Stimulated activated CD4-positive, alpha-beta T cell treated with anti-CD3 and anti-CD28 coated beads, Interleukin-1b, Interleukin-23, amount 100 ng/mL, for 48 hours (primary cell): ENCODE measurements at regions not wholly inside any gene's neighbourhood (a gene's known extent, or its start where the extent isn't known, plus 50 kb on each side); places are given as distances from the start of the nearest gene placed in this dataset.

Experiments
- DNase-seq: peaks from one replicate; pipeline ENCODE4 v3.0.0-alpha.2; 2020

DNA sequence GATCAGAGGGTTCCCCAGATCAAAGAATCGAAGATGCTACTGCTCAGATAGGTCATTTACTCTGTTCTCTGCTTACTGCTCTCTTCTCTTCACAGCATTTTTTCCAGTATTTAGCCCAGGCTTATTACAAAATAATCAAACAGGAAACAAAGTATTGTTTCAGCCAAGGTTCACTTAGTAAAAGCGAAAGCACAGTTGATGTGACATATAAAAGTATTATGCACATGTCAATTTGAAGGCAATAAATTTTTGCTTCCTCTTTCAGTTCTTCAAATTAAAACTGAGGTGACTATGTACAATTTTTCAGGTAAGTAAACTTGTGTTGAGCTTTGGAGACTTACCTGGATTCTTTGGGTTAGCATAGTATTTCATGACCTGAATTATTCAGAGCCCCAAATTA, 262.8 kb upstream of the CHST9 start:
- DNase-seq = no peak

DNA sequence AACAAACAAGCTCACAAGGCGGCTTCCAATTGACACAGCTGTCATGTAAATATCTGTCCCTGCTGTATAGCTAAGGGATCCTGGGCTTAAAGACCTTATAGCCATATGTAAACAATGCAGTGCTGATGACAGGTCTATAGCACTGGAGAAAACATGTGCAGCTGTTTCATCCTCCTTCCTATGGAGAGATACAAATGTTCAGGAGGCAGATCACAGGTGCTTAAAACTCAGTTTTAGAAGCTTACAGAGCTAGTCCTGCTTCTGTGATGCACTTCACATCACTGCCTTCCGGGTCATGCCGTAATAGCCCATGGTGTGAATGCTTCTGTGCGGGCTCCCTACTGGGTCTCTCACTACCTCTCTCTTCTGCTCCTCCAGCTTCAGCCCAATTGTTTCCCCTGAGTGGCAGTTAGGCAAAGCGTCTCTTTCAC, 262.4 kb upstream of the CHST9 start:
- no peak for DNase-seq

DNA sequence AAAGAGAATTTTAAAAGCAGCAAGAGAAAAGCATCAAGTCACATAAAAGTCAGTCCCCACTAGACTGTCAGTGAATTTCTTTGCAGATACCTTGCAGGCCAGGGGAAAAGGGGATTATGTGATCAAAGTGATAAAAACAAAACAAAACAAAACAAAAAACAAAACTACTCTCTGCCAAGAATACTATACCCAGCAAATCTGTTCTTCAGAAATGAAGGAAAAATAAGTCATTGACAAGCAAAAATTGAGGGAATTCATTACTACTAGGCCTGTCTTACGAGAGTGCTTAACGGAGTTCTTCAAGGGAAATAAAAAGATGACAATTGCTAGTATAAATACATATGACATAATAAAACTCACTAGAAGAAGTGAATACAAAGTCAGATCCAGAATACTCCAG, 245.5 kb upstream of the CHST9 start:
- DNase-seq = no peak

DNA sequence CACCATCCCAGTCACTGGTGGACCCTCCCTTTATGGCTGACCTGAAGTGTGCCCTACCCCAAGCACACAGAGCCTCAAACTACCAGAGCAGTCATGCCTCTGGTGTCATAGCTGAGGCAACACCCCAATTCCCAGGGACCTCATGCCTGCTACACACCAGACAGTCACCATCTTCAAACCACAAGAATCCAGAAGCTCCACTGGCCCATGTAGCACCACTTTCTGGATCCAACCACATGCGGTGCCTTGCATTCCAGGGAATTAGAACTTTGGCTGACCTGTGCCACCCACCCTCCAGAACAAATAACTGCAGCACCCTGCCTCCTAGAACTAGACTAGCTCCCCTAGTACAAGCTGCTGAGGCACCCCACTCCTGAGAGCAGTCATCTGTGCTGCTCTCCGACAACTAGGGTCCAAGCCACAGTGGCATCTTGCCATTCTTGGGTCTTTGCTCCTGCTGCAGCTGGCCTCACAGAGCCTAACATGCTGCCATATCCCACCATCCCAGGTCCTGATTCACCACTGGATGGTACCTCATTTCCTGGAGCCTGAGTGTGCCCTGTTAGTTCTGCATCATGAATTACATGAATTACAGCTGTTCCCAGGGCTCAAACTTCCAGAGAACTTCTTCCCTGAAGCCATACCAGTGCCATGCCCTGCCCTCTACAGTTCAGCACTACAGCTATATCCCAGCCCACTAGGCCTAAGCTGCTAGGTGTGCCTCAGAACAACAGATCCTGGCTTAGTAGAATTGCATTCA, 243.8 kb upstream of the CHST9 start:
- DNase-seq = no peak

DNA sequence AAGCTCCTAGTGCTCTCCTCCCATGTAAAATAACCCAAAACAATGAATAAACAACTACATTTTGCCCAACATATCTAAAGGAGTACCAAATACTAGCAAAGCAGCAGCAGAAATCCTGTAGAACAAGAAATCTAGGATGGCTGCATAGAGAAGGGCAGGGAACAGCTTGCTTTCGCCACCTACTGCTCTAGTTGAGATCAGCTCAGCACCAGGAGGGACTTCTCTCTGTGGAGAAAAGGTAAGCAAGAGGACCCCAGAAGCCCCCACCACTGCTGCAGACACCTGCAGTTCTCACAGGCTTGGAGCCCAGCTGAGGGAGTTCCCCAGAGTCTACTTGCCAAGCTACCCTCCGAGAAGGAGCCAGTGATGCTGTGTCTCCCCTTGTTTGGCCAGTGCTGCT, 243.0 kb upstream of the CHST9 start:
- no peak for DNase-seq

DNA sequence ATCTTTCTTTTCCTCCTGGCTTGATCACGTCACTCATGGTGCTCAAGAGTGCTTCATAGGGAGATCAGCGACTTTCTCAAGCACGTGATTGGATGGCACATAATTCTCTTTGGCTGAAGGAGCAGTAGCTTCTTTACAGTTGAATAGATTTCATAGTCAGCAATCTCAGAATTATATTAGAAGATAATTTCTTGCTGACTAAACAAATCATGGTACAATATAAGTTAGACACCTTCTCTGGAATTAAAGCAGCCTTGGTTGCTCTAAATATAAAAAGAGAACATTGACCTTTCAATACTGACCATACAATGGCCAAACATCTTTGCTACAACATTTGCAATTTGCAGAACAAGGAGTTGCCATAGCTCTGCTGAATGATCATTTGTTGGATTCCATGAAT, 238.5 kb upstream of the CHST9 start:
- DNase-seq = no peak

DNA sequence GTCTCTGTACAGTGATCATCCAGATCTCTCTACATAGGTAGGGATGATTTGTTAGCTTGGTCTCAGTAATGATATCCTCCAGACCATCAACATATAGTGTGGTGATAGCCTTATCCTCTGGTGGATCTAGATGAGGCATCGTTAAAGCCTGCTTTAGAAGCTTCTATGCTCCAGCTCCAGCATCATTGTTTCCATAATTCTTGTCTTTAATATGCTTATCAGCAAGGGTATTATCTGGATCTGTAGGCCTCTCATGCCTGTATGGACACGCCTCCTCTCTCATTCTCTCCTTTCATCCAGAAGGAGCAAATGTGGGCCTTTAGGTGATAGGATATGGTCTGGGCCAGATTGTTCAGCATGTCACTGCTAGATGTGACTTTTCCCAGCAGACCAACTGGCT, 234.5 kb upstream of the CHST9 start:
- DNase-seq = no peak

DNA sequence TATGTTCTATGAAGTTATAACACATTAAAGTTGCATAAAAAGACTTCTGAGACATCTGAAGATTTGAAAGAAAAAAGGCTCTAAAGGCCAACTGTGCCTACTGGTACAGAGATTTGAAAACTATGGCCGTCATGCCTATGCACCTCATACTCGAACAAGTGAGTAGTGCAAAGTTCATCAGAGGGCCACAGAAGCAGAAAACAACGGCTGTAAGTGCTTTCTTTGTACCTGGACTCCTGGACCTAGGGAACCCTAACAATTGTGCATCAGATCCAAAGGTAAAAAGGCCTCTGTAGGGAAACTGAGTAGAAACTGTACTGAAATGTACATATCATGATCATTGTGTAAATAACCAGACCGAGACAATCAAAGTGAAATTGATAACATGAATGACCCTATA, 230.4 kb upstream of the CHST9 start:
- no peak for DNase-seq

DNA sequence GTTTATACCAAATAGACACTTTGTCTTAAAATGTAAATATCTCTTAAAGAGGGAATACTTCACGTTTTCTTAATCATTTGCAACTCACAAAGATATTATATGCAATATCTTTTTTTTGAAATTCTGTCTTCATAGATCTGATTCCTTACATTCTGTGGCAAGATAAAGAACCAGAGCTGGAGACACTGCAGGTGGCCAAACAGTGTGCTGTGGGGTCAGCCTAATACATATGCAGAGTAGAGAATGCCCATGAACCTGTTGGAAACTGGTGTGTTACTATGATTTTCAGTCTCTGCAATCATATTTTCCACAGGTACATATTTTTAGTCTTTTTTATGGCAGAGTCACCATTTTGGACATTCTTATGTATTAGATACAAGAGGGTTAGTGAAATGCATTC, 229.6 kb upstream of the CHST9 start:
- DNase-seq = no peak

DNA sequence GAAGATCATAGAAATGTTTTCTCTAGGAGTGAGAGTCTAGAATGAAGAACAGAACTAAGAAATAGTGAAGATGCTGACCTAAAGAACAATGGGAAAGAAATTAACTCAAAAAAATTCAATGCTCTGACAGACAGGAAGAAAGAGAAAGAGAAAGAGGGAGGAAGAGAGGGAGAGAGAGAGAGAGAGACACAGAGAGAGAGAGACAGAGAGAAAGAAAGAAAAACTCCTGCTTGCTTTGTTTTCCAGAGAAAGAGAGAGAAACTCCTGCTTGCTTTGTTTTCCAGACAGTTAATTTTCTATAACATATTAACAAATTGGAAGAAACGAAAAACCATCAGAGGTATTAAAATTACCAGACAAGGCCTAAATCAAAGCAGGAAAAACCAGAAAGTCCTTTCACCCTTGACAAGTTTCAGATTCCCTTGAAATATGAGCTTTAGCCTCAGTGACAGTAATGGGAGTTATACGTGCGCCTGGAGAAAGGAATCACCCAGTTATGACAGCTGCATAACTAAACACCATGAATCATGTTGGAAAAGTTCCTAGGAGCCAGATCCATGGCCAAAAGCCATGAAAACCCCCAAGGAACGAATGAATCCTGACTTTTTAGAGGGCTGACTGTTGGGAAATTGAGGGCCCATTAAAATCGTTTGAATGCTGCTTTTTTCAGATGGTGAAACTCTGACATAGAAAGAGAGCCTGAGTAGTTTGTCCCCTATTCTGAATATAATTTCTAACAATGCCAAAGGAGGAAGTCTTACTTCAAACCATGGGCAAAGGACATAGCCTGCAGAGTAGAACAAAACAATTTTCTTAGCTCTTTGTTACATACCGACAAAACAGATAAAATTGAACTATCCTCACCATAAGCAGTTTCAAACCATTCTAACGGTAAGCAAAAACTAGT, 228.6 kb upstream of the CHST9 start:
- DNase-seq = no peak

DNA sequence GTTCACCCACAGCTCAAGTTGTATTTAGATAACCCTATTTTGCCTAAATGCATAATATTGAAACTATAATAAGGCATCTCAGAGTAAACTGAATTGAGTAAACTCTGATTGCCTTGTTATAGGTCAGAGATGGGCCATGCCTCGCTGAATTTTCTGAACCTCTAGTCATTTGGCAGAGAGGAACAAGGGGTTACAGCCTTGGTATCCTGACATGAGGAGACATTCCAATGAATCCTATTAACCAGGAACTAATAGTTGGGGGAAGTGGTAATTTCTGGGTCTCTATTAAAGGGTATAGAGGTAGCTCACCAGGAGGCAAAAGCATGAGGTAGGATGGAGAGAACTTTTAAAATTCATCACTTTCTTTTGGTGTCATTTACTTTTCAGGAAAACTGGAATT, 227.4 kb upstream of the CHST9 start:
- DNase-seq = no peak

DNA sequence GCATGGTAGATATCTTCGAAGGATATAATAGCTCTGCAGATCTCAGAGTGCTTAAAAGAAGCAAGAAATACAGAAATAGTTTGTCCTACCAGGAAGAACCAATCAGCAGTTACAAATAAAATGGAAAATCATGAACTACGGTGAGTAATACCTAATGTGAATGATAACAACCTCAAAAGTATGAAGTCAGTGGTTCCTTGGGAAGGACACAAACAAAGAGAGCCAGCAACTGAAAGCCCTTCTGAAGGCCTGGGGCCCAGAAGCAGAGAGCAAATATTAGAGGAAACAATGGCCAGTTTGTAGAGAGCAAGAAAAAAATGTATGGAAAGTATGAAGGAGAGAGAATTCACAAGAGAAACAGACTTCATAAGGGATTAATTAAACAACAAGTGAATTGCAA, 226.8 kb upstream of the CHST9 start:
- no peak for DNase-seq

DNA sequence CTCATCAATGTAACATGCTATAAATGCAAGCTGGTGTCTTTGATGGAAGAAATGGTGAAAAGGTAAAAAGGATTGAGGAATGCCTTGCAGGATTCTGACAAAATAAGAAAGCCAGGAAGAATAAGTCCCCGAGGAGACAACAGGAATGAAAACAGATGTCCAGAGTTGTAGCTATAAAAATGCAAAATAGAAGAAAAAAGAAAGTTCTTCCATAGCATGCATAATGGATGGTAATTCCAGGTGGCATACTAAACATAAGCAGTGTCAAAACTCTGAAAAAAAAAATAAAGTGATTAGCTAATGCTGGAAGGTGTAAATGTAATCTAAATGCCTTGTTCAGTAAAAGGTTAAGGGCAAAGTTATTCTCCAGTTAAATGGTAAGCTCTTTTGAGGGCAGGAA, 225.9 kb upstream of the CHST9 start:
- DNase-seq = no peak

DNA sequence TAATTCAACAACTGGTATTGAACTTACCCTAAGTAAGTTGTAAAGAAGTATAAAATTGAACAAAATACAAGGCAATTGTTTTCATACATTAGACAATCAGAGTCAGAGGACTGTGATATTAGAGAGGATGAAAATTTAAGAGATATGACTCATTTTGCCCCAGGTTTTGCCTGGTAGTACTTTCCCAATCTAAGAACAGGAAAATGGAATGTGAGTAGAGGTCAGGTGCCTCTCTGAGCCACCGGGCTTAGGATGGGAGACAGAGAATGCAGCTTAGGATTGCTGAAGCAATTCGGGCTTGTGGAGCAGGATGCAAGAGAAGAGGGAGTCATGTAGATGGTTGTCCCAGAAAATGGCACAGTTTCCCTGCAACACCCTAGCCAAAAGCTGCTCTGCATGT, 219.7 kb upstream of the CHST9 start:
- DNase-seq = no peak

DNA sequence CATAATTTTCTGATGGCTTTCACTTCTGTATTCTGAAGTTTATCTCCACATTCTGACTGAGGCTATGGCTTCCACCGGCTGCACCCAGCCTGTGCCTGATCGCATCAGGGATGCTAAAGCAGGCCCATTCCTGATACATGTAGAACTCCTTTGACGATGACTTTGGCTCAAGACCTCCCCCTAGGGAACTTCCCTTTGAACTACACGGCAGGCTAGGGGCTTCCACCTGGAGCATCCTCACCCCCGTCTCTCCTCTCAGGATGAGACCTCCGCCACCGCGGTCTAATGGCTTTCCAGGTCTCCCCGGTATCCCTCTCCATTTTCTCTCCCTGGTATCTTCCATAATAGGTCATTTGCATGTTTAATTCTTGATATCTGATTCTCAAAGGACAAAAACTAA, 214.9 kb upstream of the CHST9 start:
- DNase-seq = no peak

DNA sequence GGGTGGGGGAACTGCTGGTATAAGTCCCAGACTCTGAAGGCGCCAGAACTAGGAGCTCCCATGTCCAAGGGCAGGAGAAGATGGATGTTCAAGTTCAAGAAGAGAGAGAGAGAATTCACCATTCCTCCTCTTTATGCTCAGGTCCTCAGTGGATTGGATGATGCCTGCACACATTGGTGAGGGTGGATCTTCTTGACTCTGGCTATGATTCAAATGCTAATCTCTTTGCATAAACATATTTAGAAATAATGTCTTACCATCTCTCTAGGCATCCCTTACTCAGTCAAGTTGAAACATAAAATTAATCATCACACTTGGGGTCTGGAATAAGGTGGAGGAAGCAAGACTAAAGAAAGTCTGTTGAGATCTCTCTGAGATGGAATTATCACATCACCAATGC, 210.6 kb upstream of the CHST9 start:
- no peak for DNase-seq

DNA sequence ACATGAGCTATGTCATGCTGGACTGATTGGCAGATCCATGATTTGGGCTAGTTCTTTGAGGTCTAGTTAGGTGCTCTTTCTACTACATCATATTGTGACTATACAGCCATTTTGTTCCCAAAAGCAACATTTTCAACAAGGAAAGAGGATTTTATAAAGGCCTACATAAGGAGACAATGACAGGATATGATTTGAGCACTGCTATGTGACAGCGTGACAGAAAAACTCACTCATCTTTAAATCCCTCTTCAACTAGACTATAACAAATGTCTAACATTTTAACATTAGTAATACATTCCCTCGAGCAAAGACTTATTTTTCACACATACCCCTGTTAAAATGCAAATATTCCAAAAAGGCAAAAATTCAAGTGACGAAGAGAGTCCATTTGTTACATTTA, 209.6 kb upstream of the CHST9 start:
- DNase-seq = no peak

DNA sequence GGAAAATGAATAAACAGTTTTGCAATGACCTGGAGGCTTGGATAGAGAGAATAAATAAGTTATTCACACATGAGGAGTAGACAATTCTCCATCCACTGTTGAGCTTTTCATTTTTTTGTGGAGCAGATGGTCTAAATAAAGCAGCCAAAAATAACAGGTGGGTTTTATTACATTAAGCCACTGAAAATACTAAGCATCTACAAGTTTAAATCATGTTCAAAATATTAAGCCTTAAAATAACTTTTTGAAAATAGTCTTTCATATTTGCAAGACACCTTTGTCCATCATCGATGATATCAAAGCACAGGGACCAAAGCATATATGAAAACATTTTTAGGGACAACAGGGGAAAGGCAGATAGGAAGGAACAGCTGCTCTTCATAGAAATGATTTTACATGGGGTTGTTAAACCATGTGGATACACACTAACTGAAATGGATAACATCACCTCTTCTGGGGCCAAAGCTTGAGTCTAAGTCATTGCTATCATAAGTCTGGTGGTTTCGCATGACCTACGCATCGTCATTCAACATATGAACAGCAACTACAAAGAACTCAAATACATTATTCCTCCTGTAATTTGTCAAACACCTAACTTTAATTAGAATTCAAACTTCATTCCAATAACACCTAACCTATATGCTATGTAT, 197.6 kb upstream of the CHST9 start:
- DNase-seq = no peak

DNA sequence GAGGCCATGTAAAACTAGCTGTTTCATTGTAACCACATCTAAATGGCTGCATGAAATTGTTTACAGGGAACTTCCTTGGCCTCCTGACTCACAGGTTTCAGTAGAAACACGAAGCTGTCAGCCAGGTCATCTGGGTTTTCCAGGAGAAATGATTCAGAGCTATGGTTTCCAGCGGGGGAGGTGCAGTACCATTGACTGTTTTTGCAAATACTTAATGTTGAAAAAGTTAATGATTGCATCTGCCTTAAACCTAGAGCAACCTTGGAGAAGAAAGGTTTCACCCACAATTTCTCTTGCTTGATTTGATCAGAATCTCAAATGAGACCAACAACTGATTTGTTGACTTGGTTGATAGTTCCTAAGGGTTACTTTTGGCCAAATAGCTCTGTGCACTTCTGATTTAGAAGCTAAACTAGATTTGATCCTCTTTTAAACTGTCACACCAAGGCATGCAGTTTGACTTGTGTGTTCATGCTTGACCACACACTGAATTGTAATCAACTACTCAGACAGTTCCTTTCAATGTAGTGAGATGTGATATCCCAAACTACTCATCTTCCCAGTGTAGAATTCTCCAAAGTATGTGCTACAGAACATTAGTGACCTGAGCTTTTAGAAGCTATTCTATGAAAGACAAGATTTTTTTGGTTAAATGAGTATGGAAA, 193.5 kb upstream of the CHST9 start:
- DNase-seq = peak; percentile 3

DNA sequence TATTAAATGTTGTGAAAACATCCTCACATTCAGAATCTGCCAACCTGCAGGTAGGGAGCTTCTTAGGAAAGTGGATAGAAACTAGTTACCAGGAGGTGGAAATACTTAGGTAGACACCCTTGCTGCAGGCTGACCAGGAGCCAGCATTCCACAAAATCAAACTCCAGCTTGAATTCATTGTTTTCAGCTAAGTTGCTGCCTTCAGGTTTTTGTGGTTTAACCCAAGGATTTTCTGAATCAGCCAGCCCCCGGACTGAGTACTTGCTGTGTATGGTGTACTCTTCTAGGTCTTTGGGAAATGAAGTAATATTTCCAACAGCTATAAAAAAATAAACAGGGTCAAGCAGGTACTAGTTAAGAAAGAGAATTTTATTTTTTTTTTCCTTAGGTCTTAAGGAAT, 192.1 kb upstream of the CHST9 start:
- DNase-seq = no peak

DNA sequence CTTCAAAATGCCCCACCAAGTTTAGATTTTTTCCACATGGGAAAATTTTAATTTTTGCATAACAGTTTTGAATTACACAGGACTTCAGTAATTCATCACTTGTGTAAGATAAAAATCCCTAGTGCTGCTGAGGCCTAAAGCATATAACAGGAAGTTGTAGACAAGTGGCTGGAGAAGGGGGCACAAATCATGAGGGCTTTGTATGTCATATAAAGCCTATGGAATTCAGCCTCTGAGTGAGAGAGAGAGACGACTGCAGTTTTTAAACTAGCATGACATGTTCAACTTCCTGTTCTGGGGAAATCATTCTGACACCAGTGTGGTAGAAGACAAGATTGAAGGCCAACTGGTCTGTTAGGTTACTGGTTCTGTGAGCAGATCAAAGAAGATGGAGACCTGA, 187.3 kb upstream of the CHST9 start:
- DNase-seq = no peak

DNA sequence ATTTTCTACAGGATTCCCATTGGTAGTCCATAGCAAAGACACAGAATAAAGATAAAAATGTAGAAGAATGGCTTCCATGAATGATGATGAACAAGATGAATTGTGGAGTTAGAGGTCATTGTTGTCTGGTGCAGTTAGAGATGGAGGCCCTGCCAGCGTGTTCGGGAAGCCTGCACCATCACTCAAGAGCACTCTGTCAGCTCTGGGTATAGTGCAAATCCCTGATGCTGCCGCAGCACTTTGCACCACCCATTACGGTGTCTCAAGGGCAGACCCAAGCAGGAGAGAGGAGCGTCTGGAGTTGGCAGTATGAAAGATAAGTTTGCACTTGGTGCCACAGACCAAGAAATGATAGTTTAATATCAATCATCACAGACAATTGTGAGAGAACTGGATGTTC, 181.6 kb upstream of the CHST9 start:
- DNase-seq = no peak

DNA sequence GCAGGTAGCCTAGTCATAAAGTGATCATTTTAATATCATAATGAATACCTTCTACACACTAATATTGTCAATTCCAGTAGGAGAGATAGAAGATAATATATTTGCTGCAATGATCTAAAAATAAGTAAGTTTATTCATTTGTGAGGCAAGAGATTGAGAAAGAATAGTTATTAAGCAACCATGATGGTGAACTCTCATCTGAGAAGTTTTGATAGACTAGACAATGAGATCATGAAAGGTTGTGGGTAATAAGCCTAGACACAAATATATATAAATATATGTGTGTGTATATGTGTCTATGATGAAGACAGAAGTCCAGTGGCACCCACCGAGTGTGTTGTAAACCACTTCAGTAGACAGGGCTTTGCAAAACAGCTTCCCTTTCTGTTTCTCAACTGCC, 181.0 kb upstream of the CHST9 start:
- no peak for DNase-seq
